RPMI7951 (cell line): ENCODE measurements at regions not wholly inside any gene's neighbourhood (a gene's known extent, or its start where the extent isn't known, plus 50 kb on each side); places are given as distances from the start of the nearest gene placed in this dataset.

Source experiments
- DNase-seq: peaks from one replicate; pipeline ENCODE4 v3.0.0-alpha.2; 2012; ENCODE audit warnings: low read depth

GRCh38 chr4:74649193-74649592, 145.1 kb downstream of the BTC start:
- DNase-seq = no peak

- DNase-seq = no peak
Observed at GRCh38 chr4:74651198-74651597, 143.1 kb downstream of the BTC start.

GRCh38 chr4:74653331-74654229, 140.7 kb downstream of the BTC start:
- no peak for DNase-seq

GRCh38 chr4:74654230-74654681, 140.1 kb downstream of the BTC start:
- peak; percentile 83 for DNase-seq

GRCh38 chr4:74656596-74656995, 137.7 kb downstream of the BTC start:
- DNase-seq = no peak

GRCh38 chr4:74658116-74658515, 136.2 kb downstream of the BTC start:
- no peak for DNase-seq

GRCh38 chr4:74659576-74660411, 134.5 kb downstream of the BTC start:
- peak; percentile 97 for DNase-seq

- DNase-seq = no peak
Observed at GRCh38 chr4:74660866-74661265, 133.5 kb downstream of the BTC start.

GRCh38 chr4:74661427-74662201, 132.7 kb downstream of the BTC start:
- DNase-seq = peak; percentile 69

- DNase-seq = no peak
Observed at GRCh38 chr4:74663631-74664030, 130.7 kb downstream of the BTC start.

GRCh38 chr4:74665346-74665745, 129.0 kb downstream of the BTC start:
- peak; percentile 11 for DNase-seq

GRCh38 chr4:74665876-74666275, 128.4 kb downstream of the BTC start:
- DNase-seq = no peak

GRCh38 chr4:74667438-74667837, 126.9 kb downstream of the BTC start:
- DNase-seq = no peak

- DNase-seq = no peak
Observed at GRCh38 chr4:74667944-74668343, 126.4 kb downstream of the BTC start.

- no peak for DNase-seq
Observed at GRCh38 chr4:74669702-74670101, 124.6 kb downstream of the BTC start.

GRCh38 chr4:74670583-74670982, 123.7 kb downstream of the BTC start:
- DNase-seq = no peak

- peak; percentile 71 for DNase-seq
Observed at GRCh38 chr4:74671080-74671698, 123.1 kb downstream of the BTC start.

GRCh38 chr4:74674750-74675149, 119.6 kb downstream of the BTC start:
- DNase-seq = peak; percentile 56

- peak; percentile 69 for DNase-seq
Observed at GRCh38 chr4:74675673-74676279, 118.5 kb downstream of the BTC start.

- DNase-seq = peak; percentile 97
Observed at GRCh38 chr4:74682567-74683359, 111.6 kb downstream of the BTC start.
